Left cardiac atrium (tissue), 4 donors: ENCODE measurements at regions not wholly inside any gene's neighbourhood (a gene's known extent, or its start where the extent isn't known, plus 50 kb on each side); places are given as distances from the start of the nearest gene placed in this dataset.

Experiments used
- ATAC-seq, 2 donors: fragments of 200-7000 bp; cut with Tn5 transposase; one replicate each; pipeline ENCODE4 v1.9.1; 2020; ENCODE audit warnings: mild to moderate bottlenecking in 2 of 2, moderate library complexity in 2 of 2
- DNase-seq: peaks from one replicate; pipeline ENCODE4 v3.0.0-alpha.2; 2020
- intact Hi-C, 2 donors: fragments of 100-400 bp; cut with DNase I; formaldehyde crosslinking; loops; one replicate each; pipeline versions ENCODE4 v1.14.1 to v1.15.1; 2022 to 2023
- donor health status: DM: no; HTN: yes; CAD: no.
- donor health status: DM: no; HTN: yes; CAD: no; lungs with severe emphysema.
- donor health status: DM: yes; HTN: yes; CAD: no.
- donor health status: Dilated cardiomyopathy.

GRCh38 chrX:51437521-51437920 lies 58.9 kb downstream of the NUDT11 start:
- intact Hi-C loops: no loop called here
- DNase-seq (no peak), ATAC-seq (no peak)

- intact Hi-C loops: no loop called here
- ATAC-seq (no peak), DNase-seq (no peak)
Measured at GRCh38 chrX:51435101-51435500, 61.3 kb downstream of the NUDT11 start.

GRCh38 chrX:51421972-51422597 lies 74.3 kb downstream of the NUDT11 start:
- no peak for ATAC-seq
- DNase-seq: no peak
- intact Hi-C loops: loop anchor here in 1 of 2 donors (5.0 kb wide), 1 partner anchor 85 kb away; no protein-coding TSS in a partner anchor

GRCh38 chrX:51420610-51421009 lies 75.8 kb downstream of the NUDT11 start:
- intact Hi-C loops: loop anchor here in 1 of 2 donors (5.0 kb wide), 1 partner anchor 83 kb away; no protein-coding TSS in a partner anchor
- no peak for DNase-seq
- no peak for ATAC-seq

GRCh38 chrX:51408462-51408861 lies 75.8 kb downstream of the NUDT10 start:
- no peak for ATAC-seq
- DNase-seq: no peak
- intact Hi-C loops: no loop called here

- ATAC-seq: no peak
- no peak for DNase-seq
- intact Hi-C loops: no loop called here
Measured at GRCh38 chrX:51407520-51408409, 75.1 kb downstream of the NUDT10 start.

GRCh38 chrX:51406688-51407519 lies 74.3 kb downstream of the NUDT10 start:
- intact Hi-C loops: no loop called here
- DNase-seq: no peak
- no peak for ATAC-seq

- intact Hi-C loops: no loop called here
- ATAC-seq (no peak), DNase-seq (no peak)
Measured at GRCh38 chrX:51404445-51404844, 71.8 kb downstream of the NUDT10 start.

GRCh38 chrX:51395810-51396728 lies 63.4 kb downstream of the NUDT10 start:
- ATAC-seq: peak; percentile 80 to 87

GRCh38 chrX:51395480-51395809 lies 62.8 kb downstream of the NUDT10 start:
- ATAC-seq (peak; percentile 15 to 37), DNase-seq (no peak)
- intact Hi-C loops: no loop called here

More at GRCh38 chrX:51395810-51396728, 63.4 kb downstream of the NUDT10 start:
- intact Hi-C loops: no loop called here
- DNase-seq: peak; percentile 31
